NCI-H1417 (cell line): ENCODE measurements at regions not wholly inside any gene's neighbourhood (a gene's known extent, or its start where the extent isn't known, plus 50 kb on each side); places are given as distances from the start of the nearest gene placed in this dataset.
A peak's percentile ranks its signal among the peaks of the same experiment; 100 is the strongest.
"Not testable (repeated sequence)": the region's sequence is repeated elsewhere in the genome, so short reads cannot be mapped to it uniquely, and the experiment has no call there.

Experiments used
- DNase-seq, 3 experiments: peaks; one replicate each; lab custom pipeline; 2025; lab: John Stamatoyannopoulos, UW

GRCh38 chr1:193919827-193920226 lies 733.4 kb upstream of the B3GALT2 start:
- no peak for DNase-seq

DNA sequence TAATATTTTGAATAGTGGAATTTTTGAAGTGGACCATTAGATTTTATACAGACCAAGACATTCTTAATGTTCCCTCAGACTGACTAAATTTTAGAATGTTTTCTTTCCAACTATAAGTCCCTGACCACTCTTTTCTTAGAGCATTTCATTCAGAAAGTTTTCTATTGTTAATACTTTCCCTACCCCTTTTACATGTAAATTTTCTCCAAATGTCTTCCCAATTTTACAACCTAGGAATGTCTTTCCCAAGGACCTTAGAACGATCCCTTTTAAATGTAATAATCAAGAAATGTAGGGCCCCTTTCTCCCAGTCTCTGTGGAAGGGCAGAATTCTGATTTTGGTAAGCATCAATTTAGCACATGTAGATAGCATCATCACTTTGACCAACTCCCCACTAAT lies 730.0 kb upstream of the B3GALT2 start:
- DNase-seq, result no peak

GRCh38 chr1:193914871-193915270 lies 728.5 kb upstream of the B3GALT2 start:
- no peak for DNase-seq

- no peak for DNase-seq
These were observed 723.1 kb upstream of the B3GALT2 start for GRCh38 chr1:193909406-193910082.

- no peak for DNase-seq
These were observed 719.1 kb upstream of the B3GALT2 start for GRCh38 chr1:193905288-193906085.

- DNase-seq, result no peak
These were observed 705.4 kb upstream of the B3GALT2 start for GRCh38 chr1:193891788-193892187.

GRCh38 chr1:193890935-193891334 lies 704.5 kb upstream of the B3GALT2 start:
- no peak for DNase-seq

- no peak for DNase-seq
These were observed 698.6 kb upstream of the B3GALT2 start for GRCh38 chr1:193884848-193885558.

DNA sequence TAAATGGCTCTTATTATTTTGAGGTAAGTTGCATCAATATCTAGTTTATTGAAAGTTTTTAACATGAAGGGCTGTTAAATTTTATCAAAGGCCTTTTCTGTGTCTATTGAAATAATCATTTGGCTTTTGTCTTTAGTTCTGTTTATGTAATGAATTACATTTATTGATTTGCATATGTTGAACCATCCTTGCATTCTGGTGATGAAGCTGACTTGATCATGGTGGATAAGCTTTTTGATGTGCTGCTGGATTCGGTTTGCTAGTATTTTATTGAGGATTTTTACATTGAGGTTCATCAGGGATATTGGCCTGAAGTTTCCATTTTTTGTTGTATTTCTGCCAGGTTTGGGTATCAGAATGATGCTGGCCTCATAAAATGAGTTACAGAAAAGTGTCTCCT lies 691.5 kb upstream of the B3GALT2 start:
- not testable (repeated sequence) for DNase-seq

DNA sequence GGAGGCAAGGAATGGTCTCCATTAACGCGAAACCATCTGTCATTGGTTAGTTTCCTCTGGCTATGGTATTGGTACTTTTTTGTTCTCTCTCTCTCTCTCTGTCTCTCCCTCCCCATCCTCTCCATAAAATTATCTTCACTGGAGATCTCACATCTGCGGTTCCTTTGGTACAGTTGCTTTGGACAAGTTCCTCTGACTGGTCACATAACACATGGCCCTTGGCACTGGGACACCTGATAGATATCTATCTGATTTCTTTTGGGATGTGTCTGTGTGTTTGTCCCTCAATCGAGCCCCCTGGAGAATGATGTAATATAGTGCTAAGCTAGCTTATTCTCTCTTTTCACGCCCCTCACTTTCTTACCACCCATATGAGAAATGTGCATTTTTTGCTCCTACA lies 682.0 kb upstream of the B3GALT2 start:
- no peak for DNase-seq

GRCh38 chr1:193856261-193856660 lies 669.8 kb upstream of the B3GALT2 start:
- DNase-seq, result no peak

DNA sequence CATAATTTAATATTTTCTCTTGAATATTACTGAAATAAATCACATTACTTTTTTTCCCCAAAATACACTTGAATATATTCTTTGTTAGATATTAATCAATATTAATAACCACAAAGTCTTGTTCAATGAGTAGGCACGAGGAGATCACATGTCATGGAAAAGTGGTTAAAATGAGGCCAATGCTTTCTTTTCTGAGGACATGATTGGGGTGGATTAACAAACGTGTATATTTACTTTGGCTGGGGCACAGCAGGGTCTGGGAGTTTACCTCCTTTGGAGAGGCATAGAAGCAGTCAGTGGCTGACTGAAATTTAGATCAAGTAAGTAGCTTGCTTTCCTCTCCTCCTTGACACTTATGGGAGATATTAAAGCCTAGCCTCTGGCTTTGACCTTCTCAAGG lies 664.3 kb upstream of the B3GALT2 start:
- peak in 2 of 3 experiments; percentile 48 to 84 for DNase-seq

- DNase-seq, result peak in 1 of 3 experiments; percentile 30
These were observed 660.6 kb upstream of the B3GALT2 start for GRCh38 chr1:193846876-193847604.

- DNase-seq, result no peak
These were observed 660.0 kb upstream of the B3GALT2 start for GRCh38 chr1:193846411-193846810.

GRCh38 chr1:193841857-193842256 lies 655.4 kb upstream of the B3GALT2 start:
- DNase-seq, result no peak

GRCh38 chr1:193831465-193831864 lies 645.1 kb upstream of the B3GALT2 start:
- no peak for DNase-seq

DNA sequence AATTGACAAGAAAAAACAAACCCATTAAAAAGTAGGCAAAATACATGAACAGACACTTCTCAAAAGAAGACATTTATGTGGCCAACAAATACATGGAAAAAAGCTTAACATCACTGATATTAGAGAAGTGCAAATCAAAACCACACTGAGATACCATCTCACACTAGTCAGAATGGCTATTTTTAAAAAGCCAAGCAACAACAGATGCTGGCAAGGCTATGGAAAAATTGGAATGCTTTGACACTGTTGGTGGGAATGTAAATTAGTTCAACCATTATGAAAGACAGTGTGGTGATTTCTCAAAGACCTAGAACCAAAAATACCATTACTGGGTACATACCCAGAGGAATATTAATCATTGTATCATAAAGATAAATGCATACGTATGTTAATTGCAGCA lies 641.1 kb upstream of the B3GALT2 start:
- DNase-seq, result no peak

DNA sequence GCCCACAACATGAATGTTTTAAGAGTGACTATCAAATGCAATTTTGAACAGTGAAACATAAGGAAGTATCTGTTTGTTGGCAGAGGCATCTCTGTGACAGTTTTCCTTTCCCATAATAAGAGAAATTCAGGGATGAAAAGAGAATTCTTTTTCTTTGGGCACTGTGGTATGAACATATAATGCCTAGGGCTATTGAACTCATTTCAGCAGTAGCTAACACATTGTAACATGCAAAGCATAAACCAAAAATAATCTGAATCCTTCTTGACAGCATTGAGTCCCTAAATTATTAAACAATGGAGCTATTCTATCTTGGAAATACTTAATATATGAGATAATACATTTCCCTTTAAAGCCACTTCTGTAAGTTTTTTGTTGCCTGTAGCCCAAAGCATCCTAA lies 633.0 kb upstream of the B3GALT2 start:
- no peak for DNase-seq

GRCh38 chr1:193807208-193807607 lies 620.8 kb upstream of the B3GALT2 start:
- DNase-seq, result no peak

DNA sequence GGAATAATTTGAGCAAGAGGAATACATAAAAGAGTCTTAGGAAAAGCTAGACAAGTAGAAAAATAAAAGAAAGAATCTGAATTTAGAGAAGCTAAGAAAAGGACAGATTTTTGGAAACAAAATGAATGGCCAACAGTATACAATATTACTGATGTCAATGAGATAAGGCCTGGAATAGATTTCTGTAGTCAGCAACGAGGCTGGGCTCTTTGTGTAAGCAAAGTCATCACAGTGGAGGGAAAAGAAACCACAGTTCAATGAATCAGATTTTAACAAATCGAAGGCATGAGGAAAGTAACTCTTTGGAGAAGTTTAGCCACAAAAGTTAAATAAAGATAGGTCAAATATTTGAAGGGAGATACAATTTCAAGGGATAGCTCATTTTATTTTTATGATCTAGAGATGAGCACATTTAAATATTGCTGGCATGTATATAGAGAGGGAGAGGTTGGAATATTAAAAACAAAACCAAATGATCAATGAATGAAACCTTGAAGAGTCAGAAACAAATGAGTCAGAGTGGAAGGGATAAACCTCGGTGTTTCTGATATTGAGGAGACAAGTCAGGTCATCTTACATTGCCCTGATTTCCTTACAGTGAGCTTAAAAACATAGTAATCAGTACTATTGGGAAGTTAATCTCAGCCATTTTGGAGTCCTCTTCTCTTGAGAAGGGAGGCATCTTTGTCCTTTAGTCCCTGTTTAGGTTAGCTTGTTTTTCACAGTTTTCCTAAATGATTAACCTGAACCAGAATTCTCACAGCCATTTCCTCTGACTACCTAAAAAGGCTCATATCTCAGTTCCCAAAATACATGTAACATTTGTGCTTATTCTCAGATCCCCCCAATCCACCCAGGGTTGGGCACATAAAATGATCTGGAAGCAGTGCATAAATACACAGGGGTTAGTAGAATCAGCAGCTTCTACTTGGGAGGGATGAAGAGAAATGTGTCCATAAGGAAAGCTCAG lies 620.0 kb upstream of the B3GALT2 start:
- no peak for DNase-seq
